GM23338 (cell line): ENCODE measurements at regions not wholly inside any gene's neighbourhood (a gene's known extent, or its start where the extent isn't known, plus 50 kb on each side); places are given as distances from the start of the nearest gene placed in this dataset.

Experiments used
- CREB1 ChIP-seq: fragments of 250-450 bp; sonication (Bioruptor Pico); IDR thresholded peaks from 2 replicates; pipeline ENCODE4 v1.5.0; 2020; ENCODE audit warnings: low read depth, mild to moderate bottlenecking, moderate library complexity
- ETS1 ChIP-seq: IDR thresholded peaks from 2 replicates; pipeline ENCODE4 v1.6.1; 2016; ENCODE audit warnings: antibody characterized with exemption
- EZH2 ChIP-seq: fragments of 200-600 bp; sonication (generic); IDR thresholded peaks from one replicate; pipeline ENCODE4 v1.8.0; 2017; ENCODE audit warnings: antibody characterized with exemption, mild to moderate bottlenecking, low read depth; ENCODE audit not compliant: unreplicated experiment
- EZH2phosphoT487 ChIP-seq: fragments of 200-600 bp; sonication (generic); IDR thresholded peaks from one replicate; pipeline ENCODE4 v1.8.1; 2018; ENCODE audit warnings: antibody characterized with exemption; ENCODE audit not compliant: unreplicated experiment
- JUNB ChIP-seq: IDR thresholded peaks from one replicate; pipeline ENCODE4 v1.6.1; 2016; ENCODE audit warnings: antibody characterized with exemption; ENCODE audit not compliant: unreplicated experiment
- NANOG ChIP-seq: IDR thresholded peaks from 2 replicates; pipeline ENCODE4 v1.6.1; 2016; ENCODE audit warnings: antibody characterized with exemption, borderline replicate concordance
- POLR2AphosphoS5 ChIP-seq: IDR thresholded peaks from 2 replicates; pipeline ENCODE4 v1.6.1; 2016; ENCODE audit warnings: antibody characterized with exemption, low read depth
- STAT1 ChIP-seq: IDR thresholded peaks from one replicate; pipeline ENCODE4 v1.6.1; 2016; ENCODE audit warnings: antibody characterized with exemption; ENCODE audit not compliant: unreplicated experiment
- ZNF114 ChIP-seq: fragments of 250-450 bp; sonication (Bioruptor Pico); IDR thresholded peaks from 2 replicates; pipeline ENCODE4 v1.5.0; 2020; ENCODE audit warnings: mild to moderate bottlenecking, moderate library complexity
- ZNF331 ChIP-seq: fragments of 250-450 bp; sonication (Bioruptor Pico); IDR thresholded peaks from 2 replicates; pipeline ENCODE4 v1.5.0; 2020; ENCODE audit warnings: low read depth, mild to moderate bottlenecking, moderate library complexity
- TF ChIP-seq, protein P1 (sequence below), 2 experiments: fragments of 200-600 bp in 1 of 2; sonication (generic) in 1 of 2; conservative IDR thresholded peaks; 2 replicates each; pipeline versions ENCODE4 v1.5.1 to v1.6.1; 2016 to 2017; ENCODE audit warnings: antibody characterized with exemption in 2 of 2, low read depth in 2 of 2, mild to moderate bottlenecking in 2 of 2, moderate library complexity in 1 of 2
- TF ChIP-seq, protein P2 (sequence below): IDR thresholded peaks from one replicate; pipeline ENCODE4 v1.6.1; 2018; ENCODE audit warnings: antibody characterized with exemption; ENCODE audit not compliant: unreplicated experiment

- TF ChIP-seq STAT1 (no peak), JUNB (no peak), EZH2 (no peak), POLR2AphosphoS5 (no peak), CREB1 (CRISPR knock-in tag) (no peak), EZH2phosphoT487 (no peak), ZNF331 (CRISPR knock-in tag) (no peak), NANOG (no peak), ZNF114 (no peak), ETS1 (no peak)
- TF ChIP-seq, protein P1, sequence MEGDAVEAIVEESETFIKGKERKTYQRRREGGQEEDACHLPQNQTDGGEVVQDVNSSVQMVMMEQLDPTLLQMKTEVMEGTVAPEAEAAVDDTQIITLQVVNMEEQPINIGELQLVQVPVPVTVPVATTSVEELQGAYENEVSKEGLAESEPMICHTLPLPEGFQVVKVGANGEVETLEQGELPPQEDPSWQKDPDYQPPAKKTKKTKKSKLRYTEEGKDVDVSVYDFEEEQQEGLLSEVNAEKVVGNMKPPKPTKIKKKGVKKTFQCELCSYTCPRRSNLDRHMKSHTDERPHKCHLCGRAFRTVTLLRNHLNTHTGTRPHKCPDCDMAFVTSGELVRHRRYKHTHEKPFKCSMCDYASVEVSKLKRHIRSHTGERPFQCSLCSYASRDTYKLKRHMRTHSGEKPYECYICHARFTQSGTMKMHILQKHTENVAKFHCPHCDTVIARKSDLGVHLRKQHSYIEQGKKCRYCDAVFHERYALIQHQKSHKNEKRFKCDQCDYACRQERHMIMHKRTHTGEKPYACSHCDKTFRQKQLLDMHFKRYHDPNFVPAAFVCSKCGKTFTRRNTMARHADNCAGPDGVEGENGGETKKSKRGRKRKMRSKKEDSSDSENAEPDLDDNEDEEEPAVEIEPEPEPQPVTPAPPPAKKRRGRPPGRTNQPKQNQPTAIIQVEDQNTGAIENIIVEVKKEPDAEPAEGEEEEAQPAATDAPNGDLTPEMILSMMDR (conservative IDR thresholded peaks at IDR 0.05; ENCODE audit: low read depth in 2 of 2) = no peak
- TF ChIP-seq, protein P2, sequence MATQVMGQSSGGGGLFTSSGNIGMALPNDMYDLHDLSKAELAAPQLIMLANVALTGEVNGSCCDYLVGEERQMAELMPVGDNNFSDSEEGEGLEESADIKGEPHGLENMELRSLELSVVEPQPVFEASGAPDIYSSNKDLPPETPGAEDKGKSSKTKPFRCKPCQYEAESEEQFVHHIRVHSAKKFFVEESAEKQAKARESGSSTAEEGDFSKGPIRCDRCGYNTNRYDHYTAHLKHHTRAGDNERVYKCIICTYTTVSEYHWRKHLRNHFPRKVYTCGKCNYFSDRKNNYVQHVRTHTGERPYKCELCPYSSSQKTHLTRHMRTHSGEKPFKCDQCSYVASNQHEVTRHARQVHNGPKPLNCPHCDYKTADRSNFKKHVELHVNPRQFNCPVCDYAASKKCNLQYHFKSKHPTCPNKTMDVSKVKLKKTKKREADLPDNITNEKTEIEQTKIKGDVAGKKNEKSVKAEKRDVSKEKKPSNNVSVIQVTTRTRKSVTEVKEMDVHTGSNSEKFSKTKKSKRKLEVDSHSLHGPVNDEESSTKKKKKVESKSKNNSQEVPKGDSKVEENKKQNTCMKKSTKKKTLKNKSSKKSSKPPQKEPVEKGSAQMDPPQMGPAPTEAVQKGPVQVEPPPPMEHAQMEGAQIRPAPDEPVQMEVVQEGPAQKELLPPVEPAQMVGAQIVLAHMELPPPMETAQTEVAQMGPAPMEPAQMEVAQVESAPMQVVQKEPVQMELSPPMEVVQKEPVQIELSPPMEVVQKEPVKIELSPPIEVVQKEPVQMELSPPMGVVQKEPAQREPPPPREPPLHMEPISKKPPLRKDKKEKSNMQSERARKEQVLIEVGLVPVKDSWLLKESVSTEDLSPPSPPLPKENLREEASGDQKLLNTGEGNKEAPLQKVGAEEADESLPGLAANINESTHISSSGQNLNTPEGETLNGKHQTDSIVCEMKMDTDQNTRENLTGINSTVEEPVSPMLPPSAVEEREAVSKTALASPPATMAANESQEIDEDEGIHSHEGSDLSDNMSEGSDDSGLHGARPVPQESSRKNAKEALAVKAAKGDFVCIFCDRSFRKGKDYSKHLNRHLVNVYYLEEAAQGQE = no peak
Measured at GRCh38 chr1:56425494-56426037, 153.8 kb downstream of the PLPP3 start.
